Body of pancreas (tissue), 4 donors: ENCODE measurements at regions not wholly inside any gene's neighbourhood (a gene's known extent, or its start where the extent isn't known, plus 50 kb on each side); places are given as distances from the start of the nearest gene placed in this dataset.

Source experiments
- POLR2A ChIP-seq, 3 donors: fragments of 450-650 bp; IDR thresholded peaks; one replicate each; pipeline ENCODE4 v1.6.1; 2016; ENCODE audit warnings: antibody characterized with exemption in 3 of 3, mild to moderate bottlenecking in 2 of 3
- TF ChIP-seq, protein P1 (sequence below), 7 experiments: fragments of 450-650 bp in 4 of 7; fragments of 200-600 bp in 3 of 7; sonication (generic) in 3 of 7; IDR thresholded peaks; one replicate each; pipeline ENCODE4 v1.5.1; 2016 to 2019; ENCODE audit warnings: antibody characterized with exemption in 7 of 7

DNA sequence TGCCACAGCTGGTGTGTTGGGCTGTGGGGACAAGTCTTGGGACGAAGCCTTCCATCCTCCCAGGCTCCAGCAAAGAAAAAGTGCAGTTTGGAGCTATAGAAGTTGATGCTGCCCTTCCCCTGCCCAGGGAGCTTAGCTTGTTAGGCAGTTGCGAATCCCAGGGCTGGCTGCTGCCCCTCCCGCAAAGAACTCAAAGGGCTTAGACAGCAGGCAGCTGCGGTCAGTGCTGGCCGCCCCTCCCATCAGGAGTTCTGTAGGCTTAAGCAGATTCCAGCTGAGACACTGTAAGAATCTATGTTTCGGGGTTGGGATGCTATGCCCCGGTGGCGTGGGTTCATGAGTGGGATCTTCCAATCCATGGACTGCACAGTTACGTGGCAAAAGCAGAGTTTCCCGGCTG is 956.7 kb downstream of the GLUD2 start:
- TF ChIP-seq, protein P1, sequence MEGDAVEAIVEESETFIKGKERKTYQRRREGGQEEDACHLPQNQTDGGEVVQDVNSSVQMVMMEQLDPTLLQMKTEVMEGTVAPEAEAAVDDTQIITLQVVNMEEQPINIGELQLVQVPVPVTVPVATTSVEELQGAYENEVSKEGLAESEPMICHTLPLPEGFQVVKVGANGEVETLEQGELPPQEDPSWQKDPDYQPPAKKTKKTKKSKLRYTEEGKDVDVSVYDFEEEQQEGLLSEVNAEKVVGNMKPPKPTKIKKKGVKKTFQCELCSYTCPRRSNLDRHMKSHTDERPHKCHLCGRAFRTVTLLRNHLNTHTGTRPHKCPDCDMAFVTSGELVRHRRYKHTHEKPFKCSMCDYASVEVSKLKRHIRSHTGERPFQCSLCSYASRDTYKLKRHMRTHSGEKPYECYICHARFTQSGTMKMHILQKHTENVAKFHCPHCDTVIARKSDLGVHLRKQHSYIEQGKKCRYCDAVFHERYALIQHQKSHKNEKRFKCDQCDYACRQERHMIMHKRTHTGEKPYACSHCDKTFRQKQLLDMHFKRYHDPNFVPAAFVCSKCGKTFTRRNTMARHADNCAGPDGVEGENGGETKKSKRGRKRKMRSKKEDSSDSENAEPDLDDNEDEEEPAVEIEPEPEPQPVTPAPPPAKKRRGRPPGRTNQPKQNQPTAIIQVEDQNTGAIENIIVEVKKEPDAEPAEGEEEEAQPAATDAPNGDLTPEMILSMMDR (IDR thresholded peaks at IDR 0.05): no peak
- no peak for TF ChIP-seq POLR2A (IDR thresholded peaks at IDR 0.05)
